ENCODE measurements at regions not wholly inside any gene's neighbourhood (a gene's known extent, or its start where the extent isn't known, plus 50 kb on each side); places are given as distances from the start of the nearest gene placed in this dataset.

- DNase-seq = no peak
- Mint-ChIP-seq H3K27me3 (peaks cover 3 to 4% of the 10 kb centered on the region in 2 donors), H3K9me3 (no peaks in the 10 kb centered on the region), H3K36me3 (no peaks in the 10 kb centered on the region), H3K4me3 (no peak overlapping the region), H3K27ac (peak overlapping the region in 1 of 7 donors; percentile 81), H3K4me1 (peaks cover 11 to 29% (median 17%) of the 10 kb centered on the region in 4 donors)
- no peaks in the 10 kb centered on the region for H3K27me3 ChIP-seq (ENCODE audit: insufficient read depth, low read length)
- H3K36me3 ChIP-seq (ENCODE audit: insufficient read depth, low read length) = no peaks in the 10 kb centered on the region
- no peak overlapping the region for H3K27ac ChIP-seq (ENCODE audit: low read depth, low read length)
- no peak overlapping the region for H3K4me3 ChIP-seq (ENCODE audit: low read length in 2 of 2)
- ChIA-PET POLR2A (ENCODE audit: partially characterized antibody) (no interaction called here), CTCF (ENCODE audit: partially characterized antibody) (interaction anchor here (0.6 to 1.5 kb wide), 3 partner anchors 8 to 120 kb away, joined by 3 to 5 read pairs (median 3); no protein-coding TSS in a partner anchor)
- peaks cover 7% of the 10 kb centered on the region for H3K4me1 ChIP-seq (ENCODE audit: insufficient read depth, low read length)
- intact Hi-C loops (cut with micrococcal nuclease) = no loop called here
- H3K9me3 ChIP-seq (ENCODE audit: control insufficient read depth in 1 of 2, low read length in 2 of 2) = no peaks in the 10 kb centered on the region
Measured at GRCh38 chr11:32172041-32172847, 81.4 kb downstream of the RCN1 start.

- Mint-ChIP-seq H3K4me3 (no peak overlapping the region), H3K9me3 (no peaks in the 10 kb centered on the region), H3K4me1 (peaks cover 11 to 26% (median 17%) of the 10 kb centered on the region in 4 donors), H3K27ac (no peak overlapping the region), H3K36me3 (no peaks in the 10 kb centered on the region), H3K27me3 (peaks cover 3 to 4% of the 10 kb centered on the region in 2 donors)
- Histone ChIP-seq H3K9me3 (ENCODE audit: control insufficient read depth in 1 of 2, low read length in 2 of 2) (no peaks in the 10 kb centered on the region), H3K27ac (ENCODE audit: low read depth, low read length) (no peak overlapping the region), H3K27me3 (ENCODE audit: insufficient read depth, low read length) (no peaks in the 10 kb centered on the region), H3K36me3 (ENCODE audit: insufficient read depth, low read length) (no peaks in the 10 kb centered on the region), H3K4me1 (ENCODE audit: insufficient read depth, low read length) (peaks cover 7% of the 10 kb centered on the region), H3K4me3 (ENCODE audit: low read length in 2 of 2) (no peak overlapping the region)
- ChIA-PET POLR2A (ENCODE audit: partially characterized antibody) (no interaction called here), CTCF (ENCODE audit: partially characterized antibody) (interaction anchor here (0.5 to 6.0 kb wide), 5 partner anchors 9 to 123 kb away, joined by 3 to 206 read pairs (median 3); no protein-coding TSS in a partner anchor)
- no peak for DNase-seq
- intact Hi-C loops (cut with micrococcal nuclease) = no loop called here
Measured at GRCh38 chr11:32172848-32173834, 82.3 kb downstream of the RCN1 start.

GRCh38 chr11:32173977-32174376 lies 83.1 kb downstream of the RCN1 start:
- Mint-ChIP-seq H3K27ac (no peak overlapping the region), H3K9me3 (no peaks in the 10 kb centered on the region), H3K4me3 (no peak overlapping the region), H3K36me3 (no peaks in the 10 kb centered on the region), H3K27me3 (peaks cover 3 to 9% of the 10 kb centered on the region in 2 donors), H3K4me1 (peaks cover 5 to 18% (median 12%) of the 10 kb centered on the region in 4 donors)
- CTCF ChIA-PET (ENCODE audit: partially characterized antibody) = interaction anchor here (0.5 to 6.0 kb wide), 3 partner anchors 10 to 123 kb away, joined by 3 to 206 read pairs (median 3); no protein-coding TSS in a partner anchor
- H3K27me3 ChIP-seq (ENCODE audit: insufficient read depth, low read length) = no peaks in the 10 kb centered on the region
- no peaks in the 10 kb centered on the region for H3K36me3 ChIP-seq (ENCODE audit: insufficient read depth, low read length)
- H3K27ac ChIP-seq (ENCODE audit: low read depth, low read length) = no peak overlapping the region
- H3K9me3 ChIP-seq (ENCODE audit: control insufficient read depth in 1 of 2, low read length in 2 of 2) = no peaks in the 10 kb centered on the region
- no peak overlapping the region for H3K4me3 ChIP-seq (ENCODE audit: low read length in 2 of 2)
- no peak for DNase-seq
- peaks cover 2% of the 10 kb centered on the region for H3K4me1 ChIP-seq (ENCODE audit: insufficient read depth, low read length)
- POLR2A ChIA-PET (ENCODE audit: partially characterized antibody) = no interaction called here
- intact Hi-C loops (cut with micrococcal nuclease) = no loop called here

GRCh38 chr11:32176223-32176934 lies 85.5 kb downstream of the RCN1 start:
- Mint-ChIP-seq H3K4me3 (no peak overlapping the region), H3K27me3 (peaks cover 2 to 17% of the 10 kb centered on the region in 2 donors), H3K36me3 (no peaks in the 10 kb centered on the region), H3K4me1 (peaks cover 1 to 9% (median 4%) of the 10 kb centered on the region in 4 donors), H3K9me3 (no peaks in the 10 kb centered on the region), H3K27ac (no peak overlapping the region)
- POLR2A ChIA-PET (ENCODE audit: partially characterized antibody) = interaction anchor here (0.6 kb wide), 1 partner anchor 134 kb away, joined by 4 read pairs; no protein-coding TSS in a partner anchor
- peak; percentile 66 to 77 (median 74) for DNase-seq
- no peaks in the 10 kb centered on the region for H3K4me1 ChIP-seq (ENCODE audit: insufficient read depth, low read length)
- no peaks in the 10 kb centered on the region for H3K36me3 ChIP-seq (ENCODE audit: insufficient read depth, low read length)
- intact Hi-C loops (cut with micrococcal nuclease) = loop anchor here (1.0 to 5.0 kb wide), 6 partner anchors 124 to 1069 kb away; no protein-coding TSS in a partner anchor
- H3K4me3 ChIP-seq (ENCODE audit: low read length in 2 of 2) = no peak overlapping the region
- H3K9me3 ChIP-seq (ENCODE audit: control insufficient read depth in 1 of 2, low read length in 2 of 2) = no peaks in the 10 kb centered on the region
- CTCF ChIA-PET (ENCODE audit: partially characterized antibody) = interaction anchor here (0.7 to 6.0 kb wide), 36 partner anchors 8 to 1075 kb away, joined by 3 to 206 read pairs (median 4); no protein-coding TSS in a partner anchor
- H3K27me3 ChIP-seq (ENCODE audit: insufficient read depth, low read length) = no peaks in the 10 kb centered on the region
- no peak overlapping the region for H3K27ac ChIP-seq (ENCODE audit: low read depth, low read length)

GRCh38 chr11:32178692-32179091 lies 87.8 kb downstream of the RCN1 start:
- intact Hi-C loops (cut with micrococcal nuclease) = loop anchor here (5.0 kb wide), 1 partner anchor 691 kb away; no protein-coding TSS in a partner anchor
- no peak overlapping the region for H3K27ac Mint-ChIP-seq
- H3K9me3 Mint-ChIP-seq = no peaks in the 10 kb centered on the region
- H3K27me3 Mint-ChIP-seq = peaks cover 6 to 20% of the 10 kb centered on the region in 2 donors
- CTCF ChIA-PET (ENCODE audit: partially characterized antibody) = interaction anchor here (1.6 to 6.0 kb wide), 2 partner anchors 9 to 128 kb away, joined by 6 to 206 read pairs; no protein-coding TSS in a partner anchor
- Histone ChIP-seq H3K4me1 (ENCODE audit: insufficient read depth, low read length) (no peaks in the 10 kb centered on the region), H3K9me3 (ENCODE audit: control insufficient read depth in 1 of 2, low read length in 2 of 2) (no peaks in the 10 kb centered on the region), H3K4me3 (ENCODE audit: low read length in 2 of 2) (no peak overlapping the region), H3K36me3 (ENCODE audit: insufficient read depth, low read length) (no peaks in the 10 kb centered on the region), H3K27me3 (ENCODE audit: insufficient read depth, low read length) (no peaks in the 10 kb centered on the region), H3K27ac (ENCODE audit: low read depth, low read length) (no peak overlapping the region)
- H3K4me3 Mint-ChIP-seq = no peak overlapping the region
- no peak for DNase-seq
- H3K36me3 Mint-ChIP-seq = no peaks in the 10 kb centered on the region
- no peaks in the 10 kb centered on the region for H3K4me1 Mint-ChIP-seq
- POLR2A ChIA-PET (ENCODE audit: partially characterized antibody) = no interaction called here

- Histone ChIP-seq H3K27me3 (ENCODE audit: insufficient read depth, low read length) (no peaks in the 10 kb centered on the region), H3K27ac (ENCODE audit: low read depth, low read length) (no peak overlapping the region), H3K4me3 (ENCODE audit: low read length in 2 of 2) (no peak overlapping the region), H3K36me3 (ENCODE audit: insufficient read depth, low read length) (no peaks in the 10 kb centered on the region), H3K9me3 (ENCODE audit: control insufficient read depth in 1 of 2, low read length in 2 of 2) (no peaks in the 10 kb centered on the region), H3K4me1 (ENCODE audit: insufficient read depth, low read length) (no peaks in the 10 kb centered on the region)
- H3K36me3 Mint-ChIP-seq = no peaks in the 10 kb centered on the region
- POLR2A ChIA-PET (ENCODE audit: partially characterized antibody) = no interaction called here
- intact Hi-C loops (cut with micrococcal nuclease) = no loop called here
- no peak overlapping the region for H3K27ac Mint-ChIP-seq
- CTCF ChIA-PET (ENCODE audit: partially characterized antibody) = no interaction called here
- H3K27me3 Mint-ChIP-seq = peaks cover 15 to 23% of the 10 kb centered on the region in 2 donors
- peaks cover 0 to 2% (median 0%) of the 10 kb centered on the region in 4 donors for H3K4me1 Mint-ChIP-seq
- H3K4me3 Mint-ChIP-seq = no peak overlapping the region
- no peaks in the 10 kb centered on the region for H3K9me3 Mint-ChIP-seq
- no peak for DNase-seq
Measured at GRCh38 chr11:32183512-32183911, 92.6 kb downstream of the RCN1 start.
